Panc1 (cell line): ENCODE measurements at regions not wholly inside any gene's neighbourhood (a gene's known extent, or its start where the extent isn't known, plus 50 kb on each side); places are given as distances from the start of the nearest gene placed in this dataset.
"Not testable (repeated sequence)": the region's sequence is repeated elsewhere in the genome, so short reads cannot be mapped to it uniquely, and the experiment has no call there.

ENCODE experiments used
- CTCF ChIP-seq: fragments of 450-650 bp; IDR thresholded peaks from 2 replicates; pipeline ENCODE4 v1.5.1; 2017; ENCODE audit warnings: mild to moderate bottlenecking
- POLR2AphosphoS5 ChIP-seq: IDR thresholded peaks from 2 replicates; pipeline ENCODE4 v1.6.1; 2012; ENCODE audit warnings: mild to moderate bottlenecking, low read depth, low read length, moderate library complexity
- REST ChIP-seq, 2 experiments: IDR thresholded peaks; 2 replicates each; pipeline ENCODE4 v1.6.1; 2011 to 2012; ENCODE audit warnings: low read depth in 2 of 2, control low read depth in 1 of 2, low read length in 1 of 2, mild to moderate bottlenecking in 1 of 2, moderate library complexity in 1 of 2; ENCODE audit not compliant: insufficient read depth in 1 of 2
- SIN3A ChIP-seq: IDR thresholded peaks from 2 replicates; pipeline ENCODE4 v1.6.1; 2012; ENCODE audit warnings: low read depth, mild to moderate bottlenecking, low read length, moderate library complexity, borderline replicate concordance; ENCODE audit not compliant: insufficient read depth
- TCF7L2 ChIP-seq: IDR thresholded peaks from 2 replicates; pipeline ENCODE4 v1.6.1; 2011; ENCODE audit warnings: mild to moderate bottlenecking, low read depth, low read length, inconsistent platforms

- TF ChIP-seq CTCF; REST (IDR thresholded peaks at IDR 0.05; ENCODE audit: insufficient read depth in 1 of 2, low read depth in 2 of 2, low read length in 1 of 2); POLR2AphosphoS5; TCF7L2; SIN3A: not testable (repeated sequence)
Observed at GRCh38 chr3:91497712-91498111, 2390.3 kb downstream of the EPHA3 start.
